ENCODE measurements at regions not wholly inside any gene's neighbourhood (a gene's known extent, or its start where the extent isn't known, plus 50 kb on each side); places are given as distances from the start of the nearest gene placed in this dataset.

DNA sequence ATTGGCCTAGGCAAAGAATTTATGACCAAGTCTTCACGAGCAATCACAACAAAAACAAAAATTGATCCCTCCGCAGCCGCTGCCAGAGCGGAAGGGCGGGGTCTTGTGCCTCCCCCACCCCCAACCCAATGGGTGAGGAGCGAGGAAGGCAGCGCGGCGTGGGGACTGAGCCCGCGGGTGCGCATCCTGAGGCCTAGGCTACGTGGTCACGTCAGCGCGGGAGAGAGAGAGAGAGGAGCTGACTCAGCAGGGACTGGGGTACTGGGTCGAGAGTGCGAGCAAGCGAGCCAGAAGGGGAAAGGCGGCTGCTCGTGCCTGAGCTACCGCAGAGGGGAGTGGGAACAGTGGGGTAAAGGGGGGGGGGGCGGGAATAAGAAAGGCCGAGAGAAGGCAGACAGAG, 90.1 kb upstream of the FERMT1 start:
- H3K36me3 ChIP-seq (ENCODE audit: control insufficient read depth in 4 of 4, insufficient read depth in 3 of 4, low read depth in 1 of 4, low read length in 3 of 4) = no peaks in the 10 kb centered on the region
- no peak overlapping the region for H3K27ac ChIP-seq (ENCODE audit: low read depth in 1 of 2, low read length in 2 of 2)
- H3K27me3 ChIP-seq (ENCODE audit: control insufficient read depth in 4 of 4, insufficient read depth in 4 of 4, low read length in 3 of 4) = no peaks in the 10 kb centered on the region
- 92% methylated on average over 23 of the region's 24 CpGs for WGBS
- H3K9ac ChIP-seq (ENCODE audit: low read depth in 1 of 2, low read length in 2 of 2) = no peak overlapping the region
- no peak for DNase-seq (ENCODE audit: low spot score)
- TF ChIP-seq, protein P1, sequence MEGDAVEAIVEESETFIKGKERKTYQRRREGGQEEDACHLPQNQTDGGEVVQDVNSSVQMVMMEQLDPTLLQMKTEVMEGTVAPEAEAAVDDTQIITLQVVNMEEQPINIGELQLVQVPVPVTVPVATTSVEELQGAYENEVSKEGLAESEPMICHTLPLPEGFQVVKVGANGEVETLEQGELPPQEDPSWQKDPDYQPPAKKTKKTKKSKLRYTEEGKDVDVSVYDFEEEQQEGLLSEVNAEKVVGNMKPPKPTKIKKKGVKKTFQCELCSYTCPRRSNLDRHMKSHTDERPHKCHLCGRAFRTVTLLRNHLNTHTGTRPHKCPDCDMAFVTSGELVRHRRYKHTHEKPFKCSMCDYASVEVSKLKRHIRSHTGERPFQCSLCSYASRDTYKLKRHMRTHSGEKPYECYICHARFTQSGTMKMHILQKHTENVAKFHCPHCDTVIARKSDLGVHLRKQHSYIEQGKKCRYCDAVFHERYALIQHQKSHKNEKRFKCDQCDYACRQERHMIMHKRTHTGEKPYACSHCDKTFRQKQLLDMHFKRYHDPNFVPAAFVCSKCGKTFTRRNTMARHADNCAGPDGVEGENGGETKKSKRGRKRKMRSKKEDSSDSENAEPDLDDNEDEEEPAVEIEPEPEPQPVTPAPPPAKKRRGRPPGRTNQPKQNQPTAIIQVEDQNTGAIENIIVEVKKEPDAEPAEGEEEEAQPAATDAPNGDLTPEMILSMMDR (IDR thresholded peaks at IDR 0.05; ENCODE audit: low read depth, low read length, missing input control) = no peak
- TF ChIP-seq FOXA2 (IDR thresholded peaks at IDR 0.05) (no peak), ZBTB33 (IDR thresholded peaks at IDR 0.05) (no peak), EGR1 (IDR thresholded peaks at IDR 0.05; ENCODE audit: low read depth in 2 of 2) (no peak), JUND (IDR thresholded peaks at IDR 0.05) (no peak), SP1 (IDR thresholded peaks at IDR 0.05) (no peak), MAX (IDR thresholded peaks at IDR 0.05) (no peak), TAF1 (conservative IDR thresholded peaks at IDR 0.05) (no peak), GABPA (IDR thresholded peaks at IDR 0.05 in 1 of 2, conservative IDR thresholded peaks at IDR 0.05 in 1 of 2) (no peak), RXRA (IDR thresholded peaks at IDR 0.05) (no peak), RAD21 (IDR thresholded peaks at IDR 0.05) (no peak), NR2F2 (IDR thresholded peaks at IDR 0.05) (no peak), REST (IDR thresholded peaks at IDR 0.05) (no peak), YY1 (IDR thresholded peaks at IDR 0.05) (no peak), ATF3 (IDR thresholded peaks at IDR 0.05) (no peak)
- H3K9me3 ChIP-seq (ENCODE audit: control insufficient read depth in 4 of 4, low read length in 3 of 4) = peaks cover 0 to 3% (median 0%) of the 10 kb centered on the region in 4 donors
- no peaks in the 10 kb centered on the region for H3K4me1 ChIP-seq (ENCODE audit: control insufficient read depth in 4 of 4, insufficient read depth in 4 of 4, low read length in 3 of 4)
- H3K4me3 ChIP-seq (ENCODE audit: low read depth in 1 of 3, low read length in 3 of 3) = no peak overlapping the region

- no peaks in the 10 kb centered on the region for H3K27me3 ChIP-seq (ENCODE audit: control insufficient read depth in 4 of 4, insufficient read depth in 4 of 4, low read length in 3 of 4)
- H3K36me3 ChIP-seq (ENCODE audit: control insufficient read depth in 4 of 4, insufficient read depth in 3 of 4, low read depth in 1 of 4, low read length in 3 of 4) = no peaks in the 10 kb centered on the region
- H3K9me3 ChIP-seq (ENCODE audit: control insufficient read depth in 4 of 4, low read length in 3 of 4) = peaks cover 0 to 7% (median under 1%) of the 10 kb centered on the region in 4 donors
- TF ChIP-seq GABPA (IDR thresholded peaks at IDR 0.05 in 1 of 2, conservative IDR thresholded peaks at IDR 0.05 in 1 of 2) (no peak), ATF3 (IDR thresholded peaks at IDR 0.05) (no peak), HNF4A (conservative IDR thresholded peaks at IDR 0.05) (no peak), RXRA (IDR thresholded peaks at IDR 0.05) (no peak), FOXA1 (IDR thresholded peaks at IDR 0.05) (no peak), JUND (IDR thresholded peaks at IDR 0.05) (no peak), YY1 (IDR thresholded peaks at IDR 0.05) (no peak), HNF4G (IDR thresholded peaks at IDR 0.05) (no peak), ZBTB33 (IDR thresholded peaks at IDR 0.05) (no peak), FOXA2 (IDR thresholded peaks at IDR 0.05) (no peak), RAD21 (IDR thresholded peaks at IDR 0.05) (no peak)
- TF ChIP-seq, protein P1 (IDR thresholded peaks at IDR 0.05; ENCODE audit: low read depth, low read length, missing input control) = no peak
- H3K4me3 ChIP-seq (ENCODE audit: low read depth in 1 of 3, low read length in 3 of 3) = no peak overlapping the region
- H3K9ac ChIP-seq (ENCODE audit: low read depth in 1 of 2, low read length in 2 of 2) = no peak overlapping the region
- no peak for DNase-seq (ENCODE audit: low spot score)
- no peaks in the 10 kb centered on the region for H3K4me1 ChIP-seq (ENCODE audit: control insufficient read depth in 4 of 4, insufficient read depth in 4 of 4, low read length in 3 of 4)
- no peak overlapping the region for H3K27ac ChIP-seq (ENCODE audit: low read depth in 1 of 2, low read length in 2 of 2)
These were observed 86.3 kb upstream of the FERMT1 start for GRCh38 chr20:6209093-6209492.
